NCI-H446 (cell line): ENCODE measurements at regions not wholly inside any gene's neighbourhood (a gene's known extent, or its start where the extent isn't known, plus 50 kb on each side); places are given as distances from the start of the nearest gene placed in this dataset.
"Not testable (repeated sequence)": the region's sequence is repeated elsewhere in the genome, so short reads cannot be mapped to it uniquely, and the experiment has no call there.

Experiments
- DNase-seq, 2 experiments: peaks; one replicate each; lab custom pipeline; 2025; lab: John Stamatoyannopoulos, UW

- DNase-seq, result no peak
Observed at GRCh38 chr20:56689318-56689717, 60.2 kb downstream of the TFAP2C start.

- no peak for DNase-seq
Observed at GRCh38 chr20:56689852-56690485, 60.9 kb downstream of the TFAP2C start.

GRCh38 chr20:56690531-56691175, 61.5 kb downstream of the TFAP2C start:
- no peak for DNase-seq

- no peak for DNase-seq
Observed at GRCh38 chr20:56691325-56691998, 62.4 kb downstream of the TFAP2C start.

GRCh38 chr20:56693217-56693616, 64.1 kb downstream of the TFAP2C start:
- DNase-seq, result no peak

GRCh38 chr20:56697476-56697875, 68.4 kb downstream of the TFAP2C start:
- DNase-seq, result no peak

- DNase-seq, result no peak
Observed at GRCh38 chr20:56698297-56698696, 69.2 kb downstream of the TFAP2C start.

GRCh38 chr20:56698749-56699148, 69.6 kb downstream of the TFAP2C start:
- DNase-seq, result no peak

GRCh38 chr20:56702931-56703840, 74.1 kb downstream of the TFAP2C start:
- DNase-seq, result no peak

- DNase-seq, result no peak
Observed at GRCh38 chr20:56706867-56707360, 77.8 kb downstream of the TFAP2C start.

- DNase-seq, result no peak
Observed at GRCh38 chr20:56708991-56709390, 79.9 kb downstream of the TFAP2C start.

- DNase-seq, result no peak
Observed at GRCh38 chr20:56710125-56710524, 81.0 kb downstream of the TFAP2C start.

GRCh38 chr20:56710577-56710976, 81.5 kb downstream of the TFAP2C start:
- not testable (repeated sequence) for DNase-seq

- DNase-seq, result no peak
Observed at GRCh38 chr20:56711018-56711417, 81.9 kb downstream of the TFAP2C start.

- DNase-seq, result no peak
Observed at GRCh38 chr20:56715309-56715708, 86.2 kb downstream of the TFAP2C start.

- DNase-seq, result no peak
Observed at GRCh38 chr20:56715902-56716519, 86.9 kb downstream of the TFAP2C start.

GRCh38 chr20:56716806-56717205, 87.7 kb downstream of the TFAP2C start:
- DNase-seq, result no peak

GRCh38 chr20:56718816-56719215, 89.7 kb downstream of the TFAP2C start:
- DNase-seq, result no peak

- no peak for DNase-seq
Observed at GRCh38 chr20:56720620-56721213, 91.6 kb downstream of the TFAP2C start.

GRCh38 chr20:56722042-56722441, 92.9 kb downstream of the TFAP2C start:
- no peak for DNase-seq

GRCh38 chr20:56723331-56723730, 94.2 kb downstream of the TFAP2C start:
- DNase-seq, result no peak
